Small intestine (tissue), 7 donors: ENCODE measurements at regions not wholly inside any gene's neighbourhood (a gene's known extent, or its start where the extent isn't known, plus 50 kb on each side); places are given as distances from the start of the nearest gene placed in this dataset.

Experiments
- DNase-seq, 2 donors: peaks; one replicate each; pipeline versions ENCODE4 v3.0.0 to v3.0.0-alpha.2; 2013
- FAIRE-seq: peaks from 2 replicates; lab custom pipeline; 2012; peaks lifted over from hg19 to GRCh38; lab: Jason Lieb, UNC
- H3K27ac ChIP-seq, 3 donors: one replicate each; pipeline ENCODE4 v1.5.1; 2013; ENCODE audit warnings: low read length in 2 of 3, mild to moderate bottlenecking in 2 of 3, control low read depth in 1 of 3, inconsistent platforms in 1 of 3, low read depth in 1 of 3, moderate library complexity in 1 of 3
- H3K27me3 ChIP-seq, 3 donors: one replicate each; pipeline ENCODE4 v1.6.1; 2013; ENCODE audit warnings: low read length in 3 of 3, inconsistent platforms in 1 of 3; ENCODE audit not compliant: control insufficient read depth in 3 of 3, insufficient read depth in 3 of 3
- H3K36me3 ChIP-seq, 3 donors: one replicate each; pipeline ENCODE4 v1.6.1; 2013; ENCODE audit warnings: low read length in 3 of 3, inconsistent platforms in 1 of 3, low read depth in 1 of 3, mild to moderate bottlenecking in 1 of 3, moderate library complexity in 1 of 3; ENCODE audit not compliant: control insufficient read depth in 3 of 3, insufficient read depth in 2 of 3
- H3K4me1 ChIP-seq, 3 donors: one replicate each; pipeline ENCODE4 v1.6.1; 2013; ENCODE audit warnings: low read length in 2 of 3, inconsistent platforms in 1 of 3, low read depth in 1 of 3, mild to moderate bottlenecking in 1 of 3, moderate library complexity in 1 of 3; ENCODE audit not compliant: control insufficient read depth in 3 of 3, insufficient read depth in 2 of 3
- H3K4me3 ChIP-seq, 3 donors: one replicate each; pipeline ENCODE4 v1.5.1; 2013; ENCODE audit warnings: low read length in 3 of 3, control low read depth in 1 of 3, inconsistent platforms in 1 of 3, low read depth in 1 of 3, mild to moderate bottlenecking in 1 of 3, moderate library complexity in 1 of 3
- H3K9me3 ChIP-seq, 2 donors: one replicate each; pipeline ENCODE4 v1.6.1; 2013; ENCODE audit warnings: low read depth in 1 of 2, low read length in 1 of 2; ENCODE audit not compliant: control insufficient read depth in 2 of 2, insufficient read depth in 1 of 2
- WGBS, 3 donors: extraction: QIAGEN DNeasy Blood & Tissue Kit; methylation state at CpG; one replicate each; pipeline ENCODE4 v1.1.7; 2013; 5-methylcytosine and 5-hydroxymethylcytosine counted together
- donor health status: healthy with polysubstance abuse.
- donor health status: control.
- donor health status: control.
- donor health status: Bipolar disorder and iron deficiency.
- donor health status: healthy.

DNA sequence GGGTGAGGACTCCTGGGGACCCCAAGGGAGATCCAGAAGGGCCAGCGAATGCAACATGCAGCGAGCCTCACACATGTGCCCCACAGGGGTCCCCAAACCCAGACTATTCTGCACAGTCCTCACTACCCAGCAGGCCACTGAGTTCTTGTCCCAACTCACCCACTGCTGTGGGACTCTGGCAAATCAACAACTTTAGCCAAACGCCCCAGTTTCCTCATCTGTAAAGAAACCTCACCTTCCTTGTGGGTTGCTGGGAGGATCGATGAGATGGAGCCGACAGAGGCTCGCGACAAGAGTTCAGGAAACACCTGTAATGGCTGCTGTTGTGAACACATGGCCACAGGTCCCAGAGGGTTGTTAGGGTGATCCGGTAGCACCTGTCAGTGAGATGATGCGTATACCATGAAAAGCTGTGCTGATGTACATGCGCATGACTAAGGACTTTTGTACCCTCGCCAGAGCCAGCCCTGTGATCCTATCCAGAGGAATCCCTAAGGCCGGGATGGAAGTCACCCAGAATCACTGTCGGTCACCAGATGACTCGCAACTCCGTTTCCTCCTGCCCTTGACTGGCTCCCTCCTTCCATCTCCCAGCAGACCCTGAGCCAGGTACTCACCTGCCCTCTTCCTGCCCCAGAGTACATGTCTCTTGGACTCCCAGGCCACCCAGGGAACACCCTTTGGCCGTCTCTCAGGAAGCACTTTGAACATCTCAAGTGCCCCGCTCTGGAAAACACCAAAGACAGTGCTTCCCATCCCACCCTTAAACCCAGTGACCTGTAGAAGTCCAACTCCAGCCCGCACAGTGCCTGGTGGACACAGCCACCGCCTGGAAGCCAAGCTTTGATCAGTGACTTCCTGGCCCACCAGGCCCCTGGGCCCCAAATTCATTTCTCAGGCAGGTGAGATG lies 103.3 kb upstream of the ID2 start:
- Histone ChIP-seq H3K4me1 (peaks cover 0 to 51% (median 0%) of the 10 kb centered on the region in 3 donors), H3K27me3 (no peaks in the 10 kb centered on the region), H3K4me3 (no peak overlapping the region), H3K9me3 (no peaks in the 10 kb centered on the region), H3K27ac (no peak overlapping the region), H3K36me3 (peaks cover 0 to 13% (median 0%) of the 10 kb centered on the region in 3 donors)
- DNase-seq, result no peak
- FAIRE-seq, result no peak
- 88 to 92% (median 88%) methylated on average over 19 of the region's 19 CpGs for WGBS, 3 donors

DNA sequence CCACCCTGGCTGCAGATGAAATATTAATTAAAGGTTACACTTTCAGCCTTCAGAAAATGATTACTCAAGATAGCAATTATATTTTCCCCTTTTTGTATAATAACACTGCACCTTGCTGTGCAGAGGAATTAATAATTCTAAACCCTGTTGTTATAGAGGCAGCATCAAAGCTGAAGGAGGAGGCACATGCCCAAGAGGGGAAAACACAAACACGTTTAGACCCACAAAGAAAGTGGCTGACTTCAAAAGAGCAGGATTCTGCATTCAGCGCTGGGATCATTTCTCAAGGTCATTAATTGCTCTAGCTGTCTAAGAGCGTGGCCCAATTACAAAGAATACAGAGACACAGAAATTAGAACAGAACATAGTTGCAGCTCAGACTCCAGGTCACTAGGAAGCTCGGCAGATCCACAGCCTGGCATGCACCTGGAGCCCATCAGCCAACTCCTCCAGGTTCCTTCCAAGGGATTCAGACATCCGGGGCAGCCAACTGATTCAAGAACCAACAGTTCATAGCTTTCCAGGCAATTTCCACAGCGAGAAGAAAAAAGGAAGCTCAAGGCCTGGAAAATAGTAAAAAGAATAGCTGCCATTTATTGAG lies 102.3 kb upstream of the ID2 start:
- FAIRE-seq, result no peak
- no peak for DNase-seq
- Histone ChIP-seq H3K4me1 (peaks cover 0 to 48% (median 0%) of the 10 kb centered on the region in 3 donors), H3K27ac (no peak overlapping the region), H3K36me3 (peaks cover 0 to 8% (median 0%) of the 10 kb centered on the region in 3 donors), H3K9me3 (no peaks in the 10 kb centered on the region), H3K27me3 (no peaks in the 10 kb centered on the region), H3K4me3 (no peak overlapping the region)
- 85 to 88% (median 85%) methylated on average over 6 of the region's 6 CpGs for WGBS, 3 donors

DNA sequence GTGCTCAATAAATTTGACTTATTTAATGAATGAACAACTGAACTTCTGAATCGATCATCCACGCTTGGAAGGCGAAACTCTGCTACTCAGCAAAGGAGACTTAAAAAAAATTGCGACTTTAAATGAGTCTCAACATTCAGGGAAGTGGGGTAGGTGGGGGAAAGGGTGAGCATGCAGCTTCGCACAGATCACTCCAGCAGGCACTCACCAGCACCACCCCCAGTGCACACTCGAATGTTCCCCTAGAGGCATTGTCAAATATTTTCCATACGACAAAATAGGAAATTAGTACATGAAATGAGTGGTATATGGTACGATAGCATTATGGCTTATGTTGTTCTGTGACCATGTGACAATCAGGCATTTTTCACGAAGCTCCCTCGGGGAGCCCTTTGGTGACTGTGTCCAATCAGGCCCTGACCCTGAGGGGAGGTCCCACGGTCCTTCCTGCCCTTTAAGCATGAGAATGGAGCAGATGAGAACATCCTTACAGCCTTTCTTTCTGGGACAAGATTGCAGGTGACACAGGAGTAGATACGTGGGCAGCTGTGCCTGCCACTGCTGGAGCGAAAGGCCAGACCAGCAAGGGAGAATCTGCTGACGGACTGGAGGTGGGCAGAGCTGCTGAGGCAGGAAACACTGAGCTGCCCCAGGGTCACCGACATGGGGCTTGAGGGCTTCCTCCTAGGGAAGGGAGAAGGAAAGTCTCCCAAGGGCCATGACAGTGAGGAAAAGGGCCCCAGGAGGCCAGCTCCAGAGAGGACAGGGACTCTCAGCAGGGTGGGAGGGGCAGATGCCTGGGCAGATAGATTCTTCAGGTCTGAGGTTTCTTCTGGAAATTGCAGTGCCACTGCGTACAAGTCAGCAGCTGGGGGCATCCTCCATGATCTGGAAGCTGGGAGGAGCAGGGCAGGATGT lies 101.3 kb upstream of the ID2 start:
- Histone ChIP-seq H3K27ac (no peak overlapping the region), H3K4me1 (peaks cover 0 to 41% (median 0%) of the 10 kb centered on the region in 3 donors), H3K4me3 (no peak overlapping the region), H3K27me3 (no peaks in the 10 kb centered on the region), H3K9me3 (no peaks in the 10 kb centered on the region), H3K36me3 (peaks cover 0 to 8% (median 0%) of the 10 kb centered on the region in 3 donors)
- no peak for DNase-seq
- 79 to 88% (median 88%) methylated on average over 16 of the region's 16 CpGs for whole genome bisulfite sequencing, 3 donors
- no peak for FAIRE-seq

DNA sequence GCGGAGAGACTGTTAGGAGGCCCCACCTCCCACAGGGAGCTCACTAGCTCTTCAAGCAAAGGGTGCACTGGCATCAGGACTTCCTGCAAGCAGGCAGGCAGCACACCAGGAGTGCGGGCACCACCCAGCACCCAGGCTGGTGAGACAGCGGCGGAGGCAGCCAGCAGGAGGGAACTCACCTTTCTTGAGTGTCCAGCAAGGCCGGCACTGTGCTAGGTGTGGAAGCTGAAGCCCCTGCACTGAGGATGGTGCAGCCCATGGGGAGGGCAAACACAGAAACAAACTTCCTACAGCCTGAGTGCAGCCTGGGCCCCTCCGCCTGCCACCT lies 100.7 kb upstream of the ID2 start:
- Histone ChIP-seq H3K27ac (no peak overlapping the region), H3K4me1 (peaks cover 0 to 41% (median 0%) of the 10 kb centered on the region in 3 donors), H3K27me3 (no peaks in the 10 kb centered on the region), H3K9me3 (no peaks in the 10 kb centered on the region), H3K4me3 (no peak overlapping the region), H3K36me3 (peaks cover 0 to 8% (median 0%) of the 10 kb centered on the region in 3 donors)
- peak in 1 of 2 donors; percentile 32 for DNase-seq
- 82 to 84% (median 83%) methylated on average over 4 to 6 of the region's 6 CpGs for WGBS, 3 donors
- no peak for FAIRE-seq

DNA sequence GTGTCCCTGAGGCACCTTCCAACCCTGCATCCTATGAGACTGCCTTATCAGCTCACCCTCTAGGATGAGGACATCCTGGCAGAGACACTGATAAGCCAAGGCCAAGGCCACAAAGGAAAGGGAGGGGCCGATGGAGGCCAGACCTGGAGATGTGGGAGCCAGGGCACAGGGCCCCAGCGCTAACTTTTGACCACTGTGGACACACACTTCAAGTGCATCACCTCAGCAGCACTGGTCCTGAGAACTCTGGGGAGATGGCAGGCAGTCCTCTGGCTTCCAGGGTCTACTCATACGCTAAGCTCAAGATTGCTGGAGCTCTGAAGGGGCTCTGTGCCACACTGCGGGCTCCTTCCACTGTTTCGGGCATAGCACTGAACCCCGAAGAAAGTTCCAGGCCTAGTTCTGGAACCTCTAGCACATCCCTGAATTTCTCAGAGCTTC lies 100.2 kb upstream of the ID2 start:
- Histone ChIP-seq H3K4me1 (peaks cover 0 to 41% (median 0%) of the 10 kb centered on the region in 3 donors), H3K4me3 (no peak overlapping the region), H3K9me3 (no peaks in the 10 kb centered on the region), H3K36me3 (peaks cover 0 to 4% (median 0%) of the 10 kb centered on the region in 3 donors), H3K27ac (no peak overlapping the region), H3K27me3 (no peaks in the 10 kb centered on the region)
- DNase-seq, result peak in 1 of 2 donors; percentile 57
- FAIRE-seq, result no peak
- 85 to 89% (median 86%) methylated on average over 6 of the region's 6 CpGs for WGBS, 3 donors

DNA sequence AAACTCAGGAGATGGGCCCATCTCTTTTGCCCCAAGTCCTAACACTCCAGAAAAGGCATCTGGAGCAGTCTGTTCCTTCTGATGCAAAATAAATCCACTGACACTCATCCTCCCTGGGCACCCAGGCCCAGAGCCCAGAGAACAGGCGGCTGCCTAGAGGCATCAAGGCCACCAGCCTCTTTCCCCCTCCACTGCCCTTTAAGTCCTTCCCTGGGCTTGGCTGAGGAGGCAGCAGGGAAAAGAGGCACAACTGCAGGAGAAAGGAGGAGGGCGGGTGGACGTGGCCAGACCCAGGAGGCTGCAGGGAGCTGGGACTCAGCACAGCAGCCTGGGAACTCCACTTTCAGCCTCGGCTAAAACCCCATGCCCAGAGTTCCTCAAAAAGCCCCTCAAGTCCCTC lies 99.7 kb upstream of the ID2 start:
- Histone ChIP-seq H3K27ac (no peak overlapping the region), H3K27me3 (no peaks in the 10 kb centered on the region), H3K36me3 (no peaks in the 10 kb centered on the region), H3K9me3 (no peaks in the 10 kb centered on the region), H3K4me1 (peaks cover 0 to 41% (median 0%) of the 10 kb centered on the region in 3 donors), H3K4me3 (no peak overlapping the region)
- WGBS, 3 donors, result 89 to 90% (median 89%) methylated on average over 4 of the region's 4 CpGs
- DNase-seq (no peak), FAIRE-seq (no peak)

DNA sequence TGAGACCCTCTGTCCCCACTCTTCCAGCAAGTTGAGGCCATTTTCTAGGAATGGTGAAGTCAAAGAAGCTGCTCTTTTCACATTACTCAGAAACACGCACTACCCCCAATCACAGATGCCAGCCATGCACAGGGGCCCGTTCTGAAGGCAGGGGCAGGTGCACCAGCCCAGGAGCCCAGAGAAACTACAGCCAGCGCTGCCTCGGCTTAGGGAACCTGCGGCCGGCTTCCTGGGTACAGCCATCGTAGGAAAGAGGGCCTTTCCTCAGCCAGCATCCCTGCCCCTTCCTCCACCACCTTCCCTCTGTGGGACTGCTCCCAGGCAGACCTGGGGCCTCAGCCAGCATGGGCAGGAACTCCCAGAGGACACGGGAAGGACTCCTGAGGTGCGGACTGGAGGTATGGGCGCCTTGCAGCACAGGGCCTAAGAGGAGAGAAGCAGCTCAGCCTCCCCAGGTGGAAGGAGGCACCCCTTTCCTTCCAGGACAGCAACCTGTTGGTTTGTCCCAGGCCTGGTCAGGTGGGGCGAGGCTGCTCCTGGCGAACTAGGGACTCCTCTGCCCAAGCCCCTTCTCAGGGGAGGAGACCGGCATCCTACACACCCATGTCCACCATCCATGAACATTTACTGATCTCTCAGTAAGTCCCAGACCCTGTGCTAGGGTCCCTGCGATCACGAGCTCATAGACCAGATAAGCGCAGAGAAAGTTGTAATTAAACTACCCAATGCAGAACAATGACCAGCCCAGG lies 99.0 kb upstream of the ID2 start:
- WGBS, 3 donors, result 69 to 81% (median 81%) methylated on average over 16 of the region's 16 CpGs
- no peaks in the 10 kb centered on the region for H3K27me3 ChIP-seq
- no peaks in the 10 kb centered on the region for H3K9me3 ChIP-seq
- H3K27ac ChIP-seq, result peak overlapping the region in 2 of 3 donors; percentile 11 to 51
- H3K4me1 ChIP-seq, result peaks cover 0 to 41% (median 0%) of the 10 kb centered on the region in 3 donors
- DNase-seq (peak in 1 of 2 donors; percentile 49), FAIRE-seq (no peak)
- no peaks in the 10 kb centered on the region for H3K36me3 ChIP-seq
- peak overlapping the region in 2 of 3 donors; percentile 6 to 33 for H3K4me3 ChIP-seq
